HuH-7.5 (cell line): ENCODE measurements at regions not wholly inside any gene's neighbourhood (a gene's known extent, or its start where the extent isn't known, plus 50 kb on each side); places are given as distances from the start of the nearest gene placed in this dataset.

Source experiments
- DNase-seq: peaks from one replicate; pipeline ENCODE4 v3.0.0; 2011; ENCODE audit warnings: low spot score

- DNase-seq: no peak
These were observed 472.7 kb downstream of the TFAP2A start for GRCh38 chr6:9942131-9942530.

GRCh38 chr6:9938801-9939200 is 476.1 kb downstream of the TFAP2A start:
- DNase-seq: no peak

- DNase-seq: no peak
These were observed 477.7 kb downstream of the TFAP2A start for GRCh38 chr6:9937031-9937763.

- no peak for DNase-seq
These were observed 478.3 kb downstream of the TFAP2A start for GRCh38 chr6:9936551-9936950.

GRCh38 chr6:9933677-9934076 is 481.2 kb downstream of the TFAP2A start:
- no peak for DNase-seq

- no peak for DNase-seq
These were observed 487.6 kb downstream of the TFAP2A start for GRCh38 chr6:9927275-9927674.

GRCh38 chr6:9924971-9925370 is 489.9 kb downstream of the TFAP2A start:
- no peak for DNase-seq

- DNase-seq: no peak
These were observed 493.5 kb downstream of the TFAP2A start for GRCh38 chr6:9921366-9921765.

- no peak for DNase-seq
These were observed 499.9 kb downstream of the TFAP2A start for GRCh38 chr6:9914951-9915350.

GRCh38 chr6:9901376-9901775 is 513.5 kb downstream of the TFAP2A start:
- no peak for DNase-seq

- DNase-seq: no peak
These were observed 518.1 kb downstream of the TFAP2A start for GRCh38 chr6:9896806-9897205.

- no peak for DNase-seq
These were observed 524.0 kb downstream of the TFAP2A start for GRCh38 chr6:9890893-9891292.

- no peak for DNase-seq
These were observed 524.4 kb downstream of the TFAP2A start for GRCh38 chr6:9890469-9890868.

GRCh38 chr6:9878535-9878934 is 536.3 kb downstream of the TFAP2A start:
- no peak for DNase-seq

- DNase-seq: no peak
These were observed 539.1 kb downstream of the TFAP2A start for GRCh38 chr6:9875605-9876353.

GRCh38 chr6:9862603-9863167 is 552.2 kb downstream of the TFAP2A start:
- no peak for DNase-seq

- peak; percentile 6 for DNase-seq
These were observed 563.1 kb downstream of the TFAP2A start for GRCh38 chr6:9851541-9852380.

GRCh38 chr6:9851006-9851405 is 563.9 kb downstream of the TFAP2A start:
- no peak for DNase-seq

- no peak for DNase-seq
These were observed 566.8 kb downstream of the TFAP2A start for GRCh38 chr6:9848094-9848493.

- no peak for DNase-seq
These were observed 572.8 kb downstream of the TFAP2A start for GRCh38 chr6:9841886-9842725.

- DNase-seq: no peak
These were observed 580.6 kb downstream of the TFAP2A start for GRCh38 chr6:9834233-9834632.
